GM20000 (cell line): ENCODE measurements at regions not wholly inside any gene's neighbourhood (a gene's known extent, or its start where the extent isn't known, plus 50 kb on each side); places are given as distances from the start of the nearest gene placed in this dataset.

ENCODE experiments used
- DNase-seq: peaks from one replicate; pipeline ENCODE4 v3.0.0; 2012; ENCODE audit warnings: low spot score
- CTCF ChIP-seq: IDR thresholded peaks from 2 replicates; pipeline ENCODE4 v1.5.1; 2012; ENCODE audit warnings: mild to moderate bottlenecking, control low read depth; ENCODE audit errors: extremely low read depth, missing control alignments

GRCh38 chr3:168524129-168524528 is 428.4 kb upstream of the GOLIM4 start:
- TF ChIP-seq CTCF: no peak
- DNase-seq: no peak

- no peak for TF ChIP-seq CTCF
- DNase-seq: peak; percentile 8
Observed at GRCh38 chr3:168517249-168518071, 421.7 kb upstream of the GOLIM4 start.

- TF ChIP-seq CTCF: no peak
Observed at GRCh38 chr3:168514252-168514651, 418.5 kb upstream of the GOLIM4 start.

GRCh38 chr3:168512802-168513201 is 417.1 kb upstream of the GOLIM4 start:
- DNase-seq: no peak
- no peak for TF ChIP-seq CTCF

More at GRCh38 chr3:168514252-168514651, 418.5 kb upstream of the GOLIM4 start:
- DNase-seq: no peak

GRCh38 chr3:168511428-168512014 is 415.8 kb upstream of the GOLIM4 start:
- peak; percentile 7 for DNase-seq
- peak; percentile 47 for TF ChIP-seq CTCF

- TF ChIP-seq CTCF: no peak
- no peak for DNase-seq
Observed at GRCh38 chr3:168506589-168506988, 410.9 kb upstream of the GOLIM4 start.

GRCh38 chr3:168501570-168501969 is 405.8 kb upstream of the GOLIM4 start:
- no peak for DNase-seq
- no peak for TF ChIP-seq CTCF
